ENCODE measurements at regions not wholly inside any gene's neighbourhood (a gene's known extent, or its start where the extent isn't known, plus 50 kb on each side); places are given as distances from the start of the nearest gene placed in this dataset.
"Not testable (repeated sequence)": the region's sequence is repeated elsewhere in the genome, so short reads cannot be mapped to it uniquely, and the experiment has no call there.

DNA sequence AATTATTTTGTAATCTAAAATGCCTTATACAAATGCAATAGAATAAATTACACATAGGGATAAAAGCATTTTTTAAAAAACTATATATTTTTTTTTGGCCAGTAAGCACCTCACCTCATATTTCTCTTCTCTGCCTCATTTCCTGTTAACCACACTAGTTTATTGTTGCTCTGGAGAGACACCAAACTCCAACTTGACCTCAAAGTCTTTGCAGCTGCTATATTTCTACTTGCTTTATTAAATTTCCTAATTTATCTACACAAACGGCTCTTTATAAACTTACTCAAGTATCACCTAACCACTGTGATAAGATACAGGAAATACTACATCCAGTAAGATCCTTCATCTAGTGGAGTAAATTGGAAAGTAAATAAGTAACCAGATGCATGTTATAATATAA lies 622.3 kb downstream of the C12orf50 start:
- Histone ChIP-seq H3K4me1 (no peaks in the 10 kb centered on the region), H3K9ac (no peak overlapping the region), H4K20me1 (ENCODE audit: low read depth) (no peaks in the 10 kb centered on the region), H3K4me3 (no peak overlapping the region), H3K27me3 (no peaks in the 10 kb centered on the region), H3K36me3 (no peaks in the 10 kb centered on the region), H3K79me2 (ENCODE audit: low read depth) (no peaks in the 10 kb centered on the region), H3F3A (ENCODE audit: low read depth) (no peaks in the 10 kb centered on the region), H3K4me2 (no peak overlapping the region), H3K9me3 (ENCODE audit: low read depth) (no peaks in the 10 kb centered on the region), H2AFZ (replicated peaks) (no peak overlapping the region), H3K27ac (no peak overlapping the region)
- Mint-ChIP-seq H3K27ac (no peak overlapping the region), H3K9me3 (peaks cover 3% of the 10 kb centered on the region), H3K4me3 (no peak overlapping the region), H3K36me3 (no peaks in the 10 kb centered on the region), H3K27me3 (ENCODE audit: insufficient read depth, low read depth) (peaks cover 2% of the 10 kb centered on the region), H3K4me1 (no peaks in the 10 kb centered on the region)
- no peak for DNase-seq (ENCODE audit: low spot score)
- TF ChIP-seq CTCF (IDR thresholded peaks at IDR 0.05) (no peak), EZH2 (IDR thresholded peaks at IDR 0.05) (no peak), EZH2phosphoT487 (IDR thresholded peaks at IDR 0.05) (no peak)

DNA sequence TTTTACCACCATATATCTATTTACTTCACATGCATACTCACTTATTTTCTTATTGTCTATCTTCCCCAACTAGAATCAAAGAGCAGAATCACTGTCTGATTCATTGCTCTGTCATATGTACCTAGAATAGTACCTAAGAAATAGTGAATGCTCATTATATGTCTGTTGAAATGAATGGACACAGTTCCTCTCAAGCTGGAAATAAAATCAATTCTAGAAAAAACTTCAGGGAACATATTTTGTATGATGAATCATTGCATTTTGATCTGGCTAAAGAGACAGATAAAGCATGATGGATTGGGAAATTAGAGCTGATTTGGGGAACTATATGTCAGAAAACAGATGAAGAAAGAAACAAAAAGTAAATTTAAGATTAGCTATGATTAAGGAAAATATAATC lies 623.3 kb downstream of the C12orf50 start:
- TF ChIP-seq CTCF (IDR thresholded peaks at IDR 0.05): no peak
- no peak for TF ChIP-seq EZH2 (IDR thresholded peaks at IDR 0.05)
- TF ChIP-seq EZH2phosphoT487 (IDR thresholded peaks at IDR 0.05): no peak
- Histone ChIP-seq H3K27me3 (no peaks in the 10 kb centered on the region), H3K9ac (no peak overlapping the region), H3K79me2 (ENCODE audit: low read depth) (no peaks in the 10 kb centered on the region), H3K36me3 (no peaks in the 10 kb centered on the region), H4K20me1 (ENCODE audit: low read depth) (no peaks in the 10 kb centered on the region), H2AFZ (replicated peaks) (no peak overlapping the region), H3K4me2 (no peak overlapping the region), H3K4me1 (no peaks in the 10 kb centered on the region), H3K9me3 (ENCODE audit: low read depth) (no peaks in the 10 kb centered on the region), H3K4me3 (no peak overlapping the region), H3K27ac (no peak overlapping the region), H3F3A (ENCODE audit: low read depth) (no peaks in the 10 kb centered on the region)
- Mint-ChIP-seq H3K9me3 (no peaks in the 10 kb centered on the region), H3K36me3 (no peaks in the 10 kb centered on the region), H3K27me3 (ENCODE audit: insufficient read depth, low read depth) (peaks cover 2% of the 10 kb centered on the region), H3K4me1 (no peaks in the 10 kb centered on the region), H3K27ac (no peak overlapping the region), H3K4me3 (no peak overlapping the region)
- DNase-seq (ENCODE audit: low spot score): no peak

DNA sequence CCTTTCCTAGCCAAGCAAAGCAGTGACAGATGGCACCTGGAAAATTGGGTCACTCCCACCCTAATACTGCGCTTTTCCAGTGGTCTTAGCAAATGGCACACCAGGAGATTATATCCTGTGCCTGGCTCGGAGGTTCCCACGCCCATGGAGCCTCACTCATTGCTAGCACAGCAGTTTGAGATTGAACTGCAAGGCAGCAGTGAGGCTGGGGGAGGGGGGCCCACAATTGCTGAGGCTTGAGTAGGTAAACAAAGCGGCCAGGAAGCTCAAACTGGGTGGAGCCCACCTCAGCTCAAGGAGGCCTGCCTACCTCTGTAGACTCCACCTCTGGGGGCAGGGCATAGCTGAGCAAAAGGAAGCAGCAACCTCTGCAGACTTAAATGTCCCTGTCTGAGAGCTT lies 635.0 kb downstream of the C12orf50 start:
- peaks cover 25% of the 10 kb centered on the region for H3K9me3 Mint-ChIP-seq
- H3K4me2 ChIP-seq; H3K9ac ChIP-seq; H3K79me2 ChIP-seq (ENCODE audit: low read depth); H3K36me3 Mint-ChIP-seq; H2AFZ ChIP-seq (replicated peaks); DNase-seq (ENCODE audit: low spot score); H3K4me3 Mint-ChIP-seq; H3K9me3 ChIP-seq (ENCODE audit: low read depth); H3K27me3 Mint-ChIP-seq (ENCODE audit: insufficient read depth, low read depth); H3K36me3 ChIP-seq; H3F3A ChIP-seq (ENCODE audit: low read depth); H3K4me1 ChIP-seq; H3K27ac Mint-ChIP-seq; H3K4me1 Mint-ChIP-seq; H3K27ac ChIP-seq; H3K27me3 ChIP-seq; H4K20me1 ChIP-seq (ENCODE audit: low read depth); H3K4me3 ChIP-seq: not testable (repeated sequence)

DNA sequence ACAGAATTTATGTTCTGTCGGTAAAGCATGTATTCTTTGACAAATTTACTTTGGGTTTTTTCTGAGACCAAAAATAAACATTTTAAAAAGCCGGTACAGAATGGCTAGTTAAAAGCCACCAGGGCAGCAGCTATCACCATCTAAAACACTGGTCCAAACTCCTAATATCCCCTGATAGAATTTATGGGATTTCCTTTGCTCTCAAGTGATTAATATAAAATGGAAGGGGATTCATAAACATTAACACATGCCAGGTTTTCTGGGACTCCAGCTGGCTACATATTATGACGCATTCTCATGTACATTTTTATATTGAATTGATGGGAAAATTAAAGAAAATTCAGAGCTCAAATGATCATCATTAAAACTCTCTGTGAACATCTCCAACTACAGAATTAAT lies 640.8 kb downstream of the C12orf50 start:
- H3K4me3 ChIP-seq: no peak overlapping the region
- H3K4me3 Mint-ChIP-seq: no peak overlapping the region
- H3K27me3 ChIP-seq: no peaks in the 10 kb centered on the region
- no peaks in the 10 kb centered on the region for H3F3A ChIP-seq (ENCODE audit: low read depth)
- H3K27ac Mint-ChIP-seq: no peak overlapping the region
- H3K9me3 Mint-ChIP-seq: peaks cover 7% of the 10 kb centered on the region
- no peaks in the 10 kb centered on the region for H3K79me2 ChIP-seq (ENCODE audit: low read depth)
- H3K36me3 Mint-ChIP-seq: no peaks in the 10 kb centered on the region
- DNase-seq (ENCODE audit: low spot score): no peak
- H3K9me3 ChIP-seq (ENCODE audit: low read depth): no peaks in the 10 kb centered on the region
- H4K20me1 ChIP-seq (ENCODE audit: low read depth): no peaks in the 10 kb centered on the region
- no peak overlapping the region for H3K27ac ChIP-seq
- peaks cover 2% of the 10 kb centered on the region for H3K27me3 Mint-ChIP-seq (ENCODE audit: insufficient read depth, low read depth)
- H3K4me1 Mint-ChIP-seq: peaks cover 9% of the 10 kb centered on the region
- H3K9ac ChIP-seq: no peak overlapping the region
- H3K4me2 ChIP-seq: no peak overlapping the region
- no peak overlapping the region for H2AFZ ChIP-seq (replicated peaks)
- no peaks in the 10 kb centered on the region for H3K36me3 ChIP-seq
- TF ChIP-seq CTCF (IDR thresholded peaks at IDR 0.05) (no peak), EZH2phosphoT487 (IDR thresholded peaks at IDR 0.05) (no peak), EZH2 (IDR thresholded peaks at IDR 0.05) (no peak)
- H3K4me1 ChIP-seq: no peaks in the 10 kb centered on the region
